T-cell (primary cell): ENCODE measurements at regions not wholly inside any gene's neighbourhood (a gene's known extent, or its start where the extent isn't known, plus 50 kb on each side); places are given as distances from the start of the nearest gene placed in this dataset.

Source experiments
- ATAC-seq, 4 experiments: fragments of 200-7000 bp in 3 of 4; fragments of 150-1000 bp in 1 of 4; cut with Tn5 transposase; replicated peaks in 1 of 4; 1 replicate in 3 of 4; 2 replicates in 1 of 4; pipeline ENCODE4 v1.10.0; 2021; ENCODE audit warnings: moderate library complexity in 3 of 4, mild to moderate bottlenecking in 2 of 4, moderate number of reproducible peaks in 1 of 4
- CTCF ChIA-PET, 2 donors: fragments of 300-600 bp; sonication (Branson Sonifier 250); formaldehyde crosslinking; loops; one replicate each; lab custom pipeline; 2022; ENCODE audit warnings: antibody characterized with exemption in 2 of 2; lab: Charles Lee
- POLR2A ChIA-PET, 2 donors: fragments of 300-600 bp; sonication (Branson Sonifier 250); formaldehyde crosslinking; loops; one replicate each; lab custom pipeline; 2022; ENCODE audit warnings: antibody characterized with exemption in 2 of 2; lab: Charles Lee
- DNase-seq, 35 experiments: peaks; one replicate each; pipeline versions ENCODE4 v3.0.0 to v3.0.0-alpha.2; 2013 to 2023
- H3K27ac ChIP-seq: one replicate; pipeline ENCODE4 v1.5.1; 2013; ENCODE audit warnings: low read length
- H3K27me3 ChIP-seq, 2 experiments: replicated peaks in 1 of 2; 1 replicate in 1 of 2; 2 replicates in 1 of 2; pipeline versions ENCODE4 v1.6.1 to v1.7.0; 2013; ENCODE audit warnings: low read length in 1 of 2, mixed read lengths in 1 of 2; ENCODE audit not compliant: control insufficient read depth in 2 of 2, insufficient read depth in 2 of 2; ENCODE audit errors: extremely low read depth in 1 of 2
- H3K36me3 ChIP-seq, 2 donors: 1 replicate in 1 of 2; 2 replicates in 1 of 2; pipeline versions ENCODE4 v1.6.1 to v1.7.0; 2013; ENCODE audit warnings: low read length in 1 of 2; ENCODE audit not compliant: control insufficient read depth in 2 of 2, insufficient read depth in 1 of 2; ENCODE audit errors: extremely low read depth in 1 of 2
- H3K4me1 ChIP-seq, 2 experiments: 1 replicate in 1 of 2; 2 replicates in 1 of 2; pipeline versions ENCODE4 v1.6.1 to v1.7.0; 2013; ENCODE audit warnings: low read length in 2 of 2, mixed read lengths in 1 of 2; ENCODE audit not compliant: insufficient read depth in 2 of 2, control insufficient read depth in 1 of 2; ENCODE audit errors: extremely low read depth in 1 of 2
- H3K4me3 ChIP-seq, 2 donors: 1 replicate in 1 of 2; 2 replicates in 1 of 2; pipeline versions ENCODE4 v1.5.1 to v1.7.0; 2013; ENCODE audit warnings: mild to moderate bottlenecking in 2 of 2, low read length in 1 of 2, moderate library complexity in 1 of 2; ENCODE audit not compliant: control insufficient read depth in 1 of 2; ENCODE audit errors: extremely low read depth in 1 of 2
- H3K9me3 ChIP-seq: 2 replicates; pipeline ENCODE4 v1.7.0; 2013
- H3K27ac Mint-ChIP-seq, 2 donors: one replicate each; pipeline ENCODE4 v1.8.0; 2020 to 2021; ENCODE audit warnings: mild to moderate bottlenecking in 2 of 2, mixed read lengths in 2 of 2
- H3K27me3 Mint-ChIP-seq, 2 donors: one replicate each; pipeline ENCODE4 v1.8.0; 2021 to 2022; ENCODE audit warnings: mixed read lengths in 2 of 2
- H3K36me3 Mint-ChIP-seq: one replicate; pipeline ENCODE4 v1.8.0; 2021; ENCODE audit warnings: mixed read lengths
- H3K4me1 Mint-ChIP-seq, 3 donors: one replicate each; pipeline ENCODE4 v1.8.0; 2020 to 2022; ENCODE audit warnings: mixed read lengths in 3 of 3, mild to moderate bottlenecking in 1 of 3
- H3K4me3 Mint-ChIP-seq, 3 donors: one replicate each; pipeline ENCODE4 v1.8.0; 2020 to 2022; ENCODE audit warnings: mild to moderate bottlenecking in 3 of 3, mixed read lengths in 3 of 3, moderate library complexity in 3 of 3
- H3K9me3 Mint-ChIP-seq, 3 donors: one replicate each; pipeline ENCODE4 v1.8.0; 2020 to 2022; ENCODE audit warnings: mixed read lengths in 3 of 3
- WGBS: methylation state at CpG from one replicate; pipeline ENCODE4 v1.1.5; 2013; ENCODE audit warnings: missing lambda C conversion rate; ENCODE audit not compliant: insufficient coverage; 5-methylcytosine and 5-hydroxymethylcytosine counted together

DNA sequence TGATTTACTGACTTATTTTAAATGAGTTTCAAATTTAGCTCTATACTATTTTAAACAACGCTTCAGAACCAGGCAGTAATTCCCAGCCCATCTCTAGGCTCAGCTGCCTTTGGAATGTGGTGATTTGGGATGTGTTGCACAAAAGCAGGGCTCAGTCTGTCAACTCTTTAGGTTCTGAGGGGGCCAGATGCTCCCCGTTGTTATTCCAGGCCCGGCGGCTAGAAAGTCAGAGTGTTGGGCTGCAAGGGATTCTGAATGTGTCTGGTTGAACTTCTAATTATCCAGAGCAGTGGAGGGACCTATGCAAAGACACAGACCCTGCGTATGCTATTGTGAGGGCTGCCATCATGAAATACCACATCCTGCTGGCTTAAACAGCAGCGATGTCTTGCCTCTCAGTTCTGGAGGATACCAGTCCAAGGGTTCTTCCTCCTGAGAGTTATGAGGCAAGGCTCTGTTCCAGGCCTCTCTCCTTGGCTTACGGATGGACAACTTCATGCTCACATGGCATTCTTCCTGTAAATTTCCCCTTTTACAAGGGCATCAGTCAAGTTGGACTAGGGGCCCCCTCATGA lies 123.2 kb upstream of the TRIM2 start:
- no peak overlapping the region for H3K4me3 ChIP-seq
- no peak for DNase-seq
- peaks cover 0 to 8% of the 10 kb centered on the region in 2 experiments for H3K27me3 ChIP-seq
- ChIA-PET CTCF (interaction anchor here (4.6 to 5.2 kb wide), 2 partner anchors 46 kb away, joined by 120 to 170 read pairs; no protein-coding TSS in a partner anchor), POLR2A (no interaction called here)
- Mint-ChIP-seq H3K9me3 (no peaks in the 10 kb centered on the region), H3K27me3 (no peaks in the 10 kb centered on the region), H3K4me1 (peaks cover 50 to 64% (median 54%) of the 10 kb centered on the region in 3 donors), H3K27ac (no peak overlapping the region), H3K4me3 (peak overlapping the region in 1 of 3 donors; percentile 6), H3K36me3 (no peaks in the 10 kb centered on the region)
- no peaks in the 10 kb centered on the region for H3K36me3 ChIP-seq
- H3K9me3 ChIP-seq = no peaks in the 10 kb centered on the region
- H3K27ac ChIP-seq = no peak overlapping the region
- H3K4me1 ChIP-seq = peaks cover 0 to 55% of the 10 kb centered on the region in 2 experiments
- ATAC-seq = no peak
- 70% methylated on average over 4 of the region's 7 CpGs for WGBS

DNA sequence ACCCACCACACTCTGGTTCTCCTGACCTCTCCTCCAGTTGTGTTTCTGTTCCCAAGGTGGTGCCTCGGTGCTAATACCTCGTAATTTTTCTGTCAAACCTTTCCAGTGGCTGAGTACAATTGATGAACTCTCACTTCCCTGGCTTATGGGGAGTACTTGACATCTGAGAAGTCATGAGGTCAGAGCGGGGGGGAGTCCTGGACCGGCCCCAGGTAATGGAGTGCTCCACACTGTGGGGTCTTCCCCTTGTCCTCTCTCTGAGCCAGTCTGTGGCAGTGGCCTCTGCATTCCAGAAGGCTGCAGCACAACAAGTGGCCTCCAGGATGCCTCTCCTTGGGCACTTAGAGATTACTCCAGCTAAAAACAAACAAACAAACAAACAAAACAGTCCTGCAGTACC lies 122.5 kb upstream of the TRIM2 start:
- POLR2A ChIA-PET = no interaction called here
- H3K27ac Mint-ChIP-seq = peak overlapping the region; percentile 50 to 86
- peaks cover 0 to 55% of the 10 kb centered on the region in 2 experiments for H3K4me1 ChIP-seq

DNA sequence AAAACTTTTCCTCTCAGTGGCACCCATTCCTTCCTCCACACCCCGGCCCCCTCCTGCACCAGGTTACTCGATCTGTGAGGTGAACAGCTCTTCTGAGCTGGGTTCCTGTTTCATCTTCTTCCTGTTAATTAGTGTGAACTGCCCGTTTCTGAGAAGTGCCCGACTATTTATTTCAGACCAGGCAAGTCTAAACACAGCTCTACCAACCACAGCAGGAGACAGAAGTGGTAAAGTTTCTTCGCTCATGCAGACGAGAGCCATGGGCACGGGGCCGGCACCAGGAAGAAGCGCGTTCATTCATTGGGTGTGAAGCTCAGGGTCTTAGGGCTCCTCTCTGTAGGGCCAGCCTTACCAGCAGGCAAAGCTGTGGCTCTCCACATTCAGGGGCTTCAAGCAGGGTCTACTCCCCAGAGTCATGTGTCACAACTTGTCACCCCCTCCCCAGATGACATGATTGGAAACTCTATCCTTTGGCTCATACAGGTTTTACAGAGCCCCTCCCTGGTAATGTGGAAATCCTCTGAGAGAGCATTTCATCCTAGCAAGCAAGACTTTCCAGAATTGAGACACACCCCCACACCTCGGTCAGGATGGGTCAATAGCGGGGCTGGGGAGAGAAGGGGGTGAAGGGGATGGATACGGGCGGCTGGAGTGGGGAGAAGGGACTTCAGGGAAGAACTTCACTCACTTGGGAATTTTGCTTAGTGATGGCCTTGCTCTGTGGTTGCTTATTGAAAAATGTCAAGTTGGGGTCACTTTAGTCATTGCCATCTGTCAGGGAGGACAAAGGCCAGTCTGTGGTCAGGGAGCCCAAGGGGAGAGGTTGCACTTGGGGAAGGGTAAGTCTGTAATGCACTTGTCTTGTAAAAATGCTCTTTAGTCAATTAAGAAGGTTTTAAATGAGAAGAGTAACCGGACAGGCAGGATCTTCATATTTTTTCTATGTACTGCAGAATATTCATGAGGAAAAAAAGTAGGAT lies 121.6 kb upstream of the TRIM2 start:
- Mint-ChIP-seq H3K9me3 (no peaks in the 10 kb centered on the region), H3K27ac (peak overlapping the region; percentile 50 to 86), H3K4me1 (peaks cover 50 to 64% (median 54%) of the 10 kb centered on the region in 3 donors), H3K27me3 (no peaks in the 10 kb centered on the region), H3K36me3 (no peaks in the 10 kb centered on the region), H3K4me3 (peak overlapping the region in 2 of 3 donors; percentile 33 to 40)
- ATAC-seq (peak in 2 of 4 experiments; percentile 11 to 21), DNase-seq (no peak)
- Histone ChIP-seq H3K9me3 (no peaks in the 10 kb centered on the region), H3K4me3 (no peak overlapping the region), H3K27ac (no peak overlapping the region), H3K27me3 (peaks cover 0 to 8% of the 10 kb centered on the region in 2 experiments), H3K4me1 (peaks cover 0 to 55% of the 10 kb centered on the region in 2 experiments), H3K36me3 (no peaks in the 10 kb centered on the region)
- CTCF ChIA-PET = interaction anchor here (0.5 to 5.2 kb wide), 30 partner anchors 8 to 1965 kb away, joined by 3 to 170 read pairs (median 4); no protein-coding TSS in a partner anchor
- POLR2A ChIA-PET = no interaction called here
- 66% methylated on average over 6 of the region's 15 CpGs for WGBS

More for the DNA sequence above, 122.5 kb upstream of the TRIM2 start:
- DNase-seq (no peak), ATAC-seq (no peak)
- Mint-ChIP-seq H3K4me1 (peaks cover 50 to 64% (median 54%) of the 10 kb centered on the region in 3 donors), H3K27me3 (no peaks in the 10 kb centered on the region), H3K4me3 (peak overlapping the region in 1 of 3 donors; percentile 33), H3K9me3 (no peaks in the 10 kb centered on the region), H3K36me3 (no peaks in the 10 kb centered on the region)
- Histone ChIP-seq H3K9me3 (no peaks in the 10 kb centered on the region), H3K36me3 (no peaks in the 10 kb centered on the region), H3K4me3 (no peak overlapping the region), H3K27ac (no peak overlapping the region), H3K27me3 (peaks cover 0 to 8% of the 10 kb centered on the region in 2 experiments)
- CTCF ChIA-PET = interaction anchor here (0.6 to 5.2 kb wide), 4 partner anchors 24 to 176 kb away, joined by 3 to 170 read pairs (median 64); no protein-coding TSS in a partner anchor
- 83% methylated on average over 4 of the region's 4 CpGs for WGBS

DNA sequence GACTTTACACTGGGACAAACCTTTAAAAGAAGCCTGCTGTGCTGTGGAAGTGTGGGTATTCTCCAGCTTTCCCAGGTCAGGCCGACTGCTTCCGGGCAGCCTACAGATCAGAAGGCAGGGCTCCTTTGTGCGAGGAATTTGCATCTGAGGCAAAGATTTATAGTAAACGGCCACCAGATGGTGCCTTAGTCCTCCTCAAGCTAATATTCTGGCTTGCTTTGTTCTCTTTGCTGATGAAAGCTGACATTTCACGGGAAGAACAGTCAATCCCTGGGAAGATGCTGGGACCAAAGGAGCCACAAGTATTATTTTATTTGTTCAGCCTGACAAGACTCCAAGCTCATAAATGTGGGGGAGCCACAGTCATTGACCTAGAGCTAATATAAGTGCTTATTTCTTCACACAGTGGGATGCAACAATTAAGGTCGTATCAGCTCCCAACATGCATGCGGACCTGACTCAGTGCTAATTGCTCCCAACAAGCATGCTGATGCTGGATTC lies 120.7 kb upstream of the TRIM2 start:
- Mint-ChIP-seq H3K27me3 (no peaks in the 10 kb centered on the region), H3K9me3 (no peaks in the 10 kb centered on the region), H3K4me3 (peak overlapping the region in 1 of 3 donors; percentile 31), H3K36me3 (no peaks in the 10 kb centered on the region), H3K4me1 (peaks cover 50 to 64% (median 54%) of the 10 kb centered on the region in 3 donors), H3K27ac (peak overlapping the region in 1 of 2 donors; percentile 86)
- H3K4me3 ChIP-seq = no peak overlapping the region
- no peaks in the 10 kb centered on the region for H3K9me3 ChIP-seq
- WGBS = 0% methylated on average over 5 of the region's 7 CpGs
- H3K27ac ChIP-seq = no peak overlapping the region
- H3K27me3 ChIP-seq = peaks cover 0 to 8% of the 10 kb centered on the region in 2 experiments
- peaks cover 0 to 55% of the 10 kb centered on the region in 2 experiments for H3K4me1 ChIP-seq
- H3K36me3 ChIP-seq = no peaks in the 10 kb centered on the region
- DNase-seq (peak in 29 of 35 experiments; percentile 14 to 81 (median 35)), ATAC-seq (peak; percentile 53 to 59 (median 59))
- ChIA-PET CTCF (interaction anchor here (0.5 to 5.2 kb wide), 34 partner anchors 8 to 1966 kb away, joined by 3 to 170 read pairs (median 4); no protein-coding TSS in a partner anchor), POLR2A (no interaction called here)

DNA sequence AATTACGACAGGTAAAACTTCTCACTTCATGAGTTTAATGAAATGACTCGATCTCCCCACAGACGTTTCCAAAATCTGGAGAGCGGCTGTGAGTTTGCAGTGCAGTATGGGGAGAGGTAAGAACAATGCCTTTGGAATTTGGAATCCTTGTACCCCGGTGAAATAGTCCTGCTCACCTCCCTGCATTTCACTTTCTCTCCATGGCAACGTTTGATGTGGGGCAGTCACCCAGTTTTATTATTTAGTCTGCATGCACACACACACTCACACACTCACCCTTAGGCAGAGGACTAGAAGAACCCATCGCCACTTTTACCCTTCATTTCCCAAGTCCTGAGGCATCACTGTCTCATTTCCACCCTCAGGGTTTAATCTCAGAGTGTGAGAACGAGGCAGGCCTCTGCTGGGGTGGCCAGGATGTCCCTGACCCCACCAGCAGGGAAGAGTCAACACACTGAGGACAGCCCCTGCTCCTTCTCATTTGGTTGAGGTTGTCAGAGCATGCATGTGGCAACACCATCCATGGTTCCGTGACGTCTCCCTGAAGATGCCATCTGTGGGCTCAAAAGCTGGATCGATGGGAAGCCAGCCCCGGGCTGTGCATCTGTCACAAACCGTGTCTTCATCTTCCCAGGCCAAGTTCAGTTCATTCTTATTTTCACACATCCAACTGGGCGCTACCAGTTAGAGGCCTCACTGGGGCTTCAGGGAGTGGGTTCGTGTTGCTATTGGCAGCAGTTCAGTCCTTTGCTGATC lies 119.8 kb upstream of the TRIM2 start:
- Mint-ChIP-seq H3K4me1 (peaks cover 49 to 62% (median 54%) of the 10 kb centered on the region in 3 donors), H3K4me3 (no peak overlapping the region), H3K9me3 (no peaks in the 10 kb centered on the region), H3K36me3 (no peaks in the 10 kb centered on the region), H3K27ac (no peak overlapping the region), H3K27me3 (no peaks in the 10 kb centered on the region)
- WGBS = 93% methylated on average over 8 of the region's 15 CpGs
- H3K27ac ChIP-seq = no peak overlapping the region
- H3K9me3 ChIP-seq = no peaks in the 10 kb centered on the region
- H3K4me1 ChIP-seq = peaks cover 0 to 53% of the 10 kb centered on the region in 2 experiments
- ChIA-PET POLR2A (no interaction called here), CTCF (interaction anchor here (0.6 to 5.2 kb wide), 35 partner anchors 9 to 667 kb away, joined by 3 to 170 read pairs (median 4); no protein-coding TSS in a partner anchor)
- peaks cover 0 to 4% of the 10 kb centered on the region in 2 experiments for H3K27me3 ChIP-seq
- H3K36me3 ChIP-seq = no peaks in the 10 kb centered on the region
- ATAC-seq (no peak), DNase-seq (no peak)
- H3K4me3 ChIP-seq = no peak overlapping the region
